Fibroblast of peridontal ligament (primary cell): ENCODE measurements at regions not wholly inside any gene's neighbourhood (a gene's known extent, or its start where the extent isn't known, plus 50 kb on each side); places are given as distances from the start of the nearest gene placed in this dataset.
"Not testable (repeated sequence)": the region's sequence is repeated elsewhere in the genome, so short reads cannot be mapped to it uniquely, and the experiment has no call there.

Source experiments
- DNase-seq: peaks from one replicate; pipeline ENCODE4 v3.0.0-alpha.2; 2010; ENCODE audit errors: extremely low read depth

- no peak for DNase-seq
Measured at GRCh38 chr13:93017493-93018112, 209.0 kb upstream of the GPC6 start.

GRCh38 chr13:93023929-93024328, 202.7 kb upstream of the GPC6 start:
- DNase-seq, result no peak

GRCh38 chr13:93025984-93026383, 200.6 kb upstream of the GPC6 start:
- DNase-seq, result no peak

- peak; percentile 88 for DNase-seq
Measured at GRCh38 chr13:93029536-93029935, 197.1 kb upstream of the GPC6 start.

GRCh38 chr13:93036380-93036779, 190.2 kb upstream of the GPC6 start:
- no peak for DNase-seq

- no peak for DNase-seq
Measured at GRCh38 chr13:93037780-93038179, 188.8 kb upstream of the GPC6 start.

- DNase-seq, result no peak
Measured at GRCh38 chr13:93038187-93038586, 188.4 kb upstream of the GPC6 start.

- DNase-seq, result peak; percentile 95
Measured at GRCh38 chr13:93039131-93039530, 187.5 kb upstream of the GPC6 start.

- DNase-seq, result not testable (repeated sequence)
Measured at GRCh38 chr13:93041566-93041965, 185.0 kb upstream of the GPC6 start.

- no peak for DNase-seq
Measured at GRCh38 chr13:93045836-93046235, 180.8 kb upstream of the GPC6 start.

- DNase-seq, result no peak
Measured at GRCh38 chr13:93055233-93055632, 171.4 kb upstream of the GPC6 start.

GRCh38 chr13:93058301-93058700, 168.3 kb upstream of the GPC6 start:
- no peak for DNase-seq

- DNase-seq, result no peak
Measured at GRCh38 chr13:93060144-93060543, 166.5 kb upstream of the GPC6 start.

GRCh38 chr13:93066187-93066586, 160.4 kb upstream of the GPC6 start:
- peak; percentile 97 for DNase-seq

- DNase-seq, result peak; percentile 76
Measured at GRCh38 chr13:93079294-93079693, 147.3 kb upstream of the GPC6 start.

- no peak for DNase-seq
Measured at GRCh38 chr13:93080166-93080565, 146.4 kb upstream of the GPC6 start.

- no peak for DNase-seq
Measured at GRCh38 chr13:93080587-93080986, 146.0 kb upstream of the GPC6 start.

- no peak for DNase-seq
Measured at GRCh38 chr13:93086329-93086728, 140.3 kb upstream of the GPC6 start.

- DNase-seq, result no peak
Measured at GRCh38 chr13:93098972-93099371, 127.6 kb upstream of the GPC6 start.

GRCh38 chr13:93101226-93101734, 125.3 kb upstream of the GPC6 start:
- no peak for DNase-seq

- no peak for DNase-seq
Measured at GRCh38 chr13:93104270-93104669, 122.3 kb upstream of the GPC6 start.

GRCh38 chr13:93108111-93108601, 118.5 kb upstream of the GPC6 start:
- DNase-seq, result no peak

GRCh38 chr13:93116809-93117208, 109.8 kb upstream of the GPC6 start:
- no peak for DNase-seq

GRCh38 chr13:93118081-93118615, 108.5 kb upstream of the GPC6 start:
- DNase-seq, result no peak
